GM21825 (cell line): ENCODE measurements at regions not wholly inside any gene's neighbourhood (a gene's known extent, or its start where the extent isn't known, plus 50 kb on each side); places are given as distances from the start of the nearest gene placed in this dataset.
A peak's percentile ranks its signal among the peaks of the same experiment; 100 is the strongest.
"Not testable (repeated sequence)": the region's sequence is repeated elsewhere in the genome, so short reads cannot be mapped to it uniquely, and the experiment has no call there.

Experiments
- ATAC-seq: cut with Tn5 transposase; IDR thresholded peaks from one replicate; pipeline ENCODE4 v1.9.1; 2021; ENCODE audit warnings: mild to moderate bottlenecking, moderate library complexity; ENCODE audit not compliant: unreplicated experiment

- no peak for ATAC-seq
These were observed 278.3 kb downstream of the TMEM38B start for GRCh38 chr9:105972466-105973204.

- ATAC-seq, result no peak
These were observed 279.6 kb downstream of the TMEM38B start for GRCh38 chr9:105973951-105974351.

- ATAC-seq, result no peak
These were observed 281.7 kb downstream of the TMEM38B start for GRCh38 chr9:105975886-105976645.

- ATAC-seq, result no peak
These were observed 284.0 kb downstream of the TMEM38B start for GRCh38 chr9:105978336-105978735.

- ATAC-seq, result no peak
These were observed 284.5 kb downstream of the TMEM38B start for GRCh38 chr9:105978826-105979225.

GRCh38 chr9:105979290-105979689, 284.9 kb downstream of the TMEM38B start:
- no peak for ATAC-seq

GRCh38 chr9:105984714-105985113, 290.4 kb downstream of the TMEM38B start:
- no peak for ATAC-seq

GRCh38 chr9:105993116-105993854, 298.9 kb downstream of the TMEM38B start:
- ATAC-seq, result no peak

GRCh38 chr9:105993921-105994715, 299.8 kb downstream of the TMEM38B start:
- no peak for ATAC-seq

- peak; percentile 61 for ATAC-seq
These were observed 300.6 kb downstream of the TMEM38B start for GRCh38 chr9:105994970-105995369.

GRCh38 chr9:106017198-106017740, 322.9 kb downstream of the TMEM38B start:
- no peak for ATAC-seq

- no peak for ATAC-seq
These were observed 324.8 kb downstream of the TMEM38B start for GRCh38 chr9:106019039-106019680.

- no peak for ATAC-seq
These were observed 325.4 kb downstream of the TMEM38B start for GRCh38 chr9:106019702-106020101.

- ATAC-seq, result no peak
These were observed 325.8 kb downstream of the TMEM38B start for GRCh38 chr9:106020186-106020585.

GRCh38 chr9:106023455-106023854, 329.1 kb downstream of the TMEM38B start:
- ATAC-seq, result no peak

- ATAC-seq, result no peak
These were observed 331.1 kb downstream of the TMEM38B start for GRCh38 chr9:106025453-106025852.

GRCh38 chr9:106030146-106030545, 335.8 kb downstream of the TMEM38B start:
- ATAC-seq, result not testable (repeated sequence)

- ATAC-seq, result no peak
These were observed 338.6 kb downstream of the TMEM38B start for GRCh38 chr9:106032978-106033377.

GRCh38 chr9:106035806-106036205, 341.5 kb downstream of the TMEM38B start:
- no peak for ATAC-seq
